GM23338 (cell line): ENCODE measurements at regions not wholly inside any gene's neighbourhood (a gene's known extent, or its start where the extent isn't known, plus 50 kb on each side); places are given as distances from the start of the nearest gene placed in this dataset.

ENCODE experiments used
- ATAC-seq: fragments of 200-7000 bp; cut with Tn5 transposase; 3 replicates; pipeline ENCODE4 v1.9.1; 2020
- DNase-seq: peaks from one replicate; pipeline ENCODE4 v3.0.0-alpha.2; 2015; ENCODE audit warnings: low spot score
- H2AFZ ChIP-seq: fragments of 200-600 bp; sonication (generic); 2 replicates; pipeline ENCODE4 v1.8.0; 2016; ENCODE audit warnings: antibody characterized with exemption, mild to moderate bottlenecking, moderate library complexity
- H3F3A ChIP-seq: fragments of 200-600 bp; sonication (generic); replicated peaks from 2 replicates; pipeline ENCODE4 v1.8.0; 2017; ENCODE audit warnings: antibody characterized with exemption, mixed run types, low read depth
- H3K27ac ChIP-seq: fragments of 200-600 bp; sonication (generic); 2 replicates; pipeline ENCODE4 v1.6.1; 2016; ENCODE audit warnings: low read depth
- H3K27me3 ChIP-seq: fragments of 200-600 bp; sonication (generic); 2 replicates; pipeline ENCODE4 v1.8.0; 2016; ENCODE audit warnings: mild to moderate bottlenecking, mixed run types, moderate library complexity; ENCODE audit not compliant: insufficient read depth
- H3K36me3 ChIP-seq: fragments of 200-600 bp; sonication (generic); 2 replicates; pipeline ENCODE4 v1.8.0; 2016; ENCODE audit warnings: mild to moderate bottlenecking; ENCODE audit not compliant: insufficient read depth
- H3K4me1 ChIP-seq: fragments of 200-600 bp; sonication (generic); 2 replicates; pipeline ENCODE4 v1.8.0; 2016; ENCODE audit warnings: mild to moderate bottlenecking, moderate library complexity; ENCODE audit not compliant: insufficient read depth
- H3K4me2 ChIP-seq: fragments of 200-600 bp; sonication (generic); 2 replicates; pipeline ENCODE4 v1.7.1; 2017; ENCODE audit warnings: mixed run types
- H3K4me3 ChIP-seq: fragments of 200-600 bp; sonication (generic); 2 replicates; pipeline ENCODE4 v1.6.1; 2016; ENCODE audit warnings: mixed run types
- H3K79me2 ChIP-seq: fragments of 200-600 bp; sonication (generic); replicated peaks from 2 replicates; pipeline ENCODE4 v1.8.0; 2017; ENCODE audit warnings: mild to moderate bottlenecking; ENCODE audit not compliant: insufficient read depth
- H3K9me2 ChIP-seq: fragments of 200-600 bp; sonication (generic); 2 replicates; pipeline ENCODE4 v1.8.0; 2017; ENCODE audit not compliant: insufficient read depth
- H4K20me1 ChIP-seq: fragments of 200-600 bp; sonication (generic); replicated peaks from 2 replicates; pipeline ENCODE4 v1.8.0; 2017; ENCODE audit warnings: mild to moderate bottlenecking; ENCODE audit not compliant: insufficient read depth
- H3K27ac Mint-ChIP-seq: 2 replicates; pipeline ENCODE4 v1.8.0; 2020; ENCODE audit warnings: inconsistent platforms, mild to moderate bottlenecking, moderate library complexity, mixed read lengths
- H3K27me3 Mint-ChIP-seq: 3 replicates; pipeline ENCODE4 v1.8.0; 2022; ENCODE audit warnings: low read depth, mild to moderate bottlenecking, moderate library complexity, mixed read lengths, inconsistent platforms; ENCODE audit not compliant: insufficient read depth, poor library complexity
- H3K36me3 Mint-ChIP-seq: 3 replicates; pipeline ENCODE4 v1.8.0; 2021; ENCODE audit warnings: low read depth, mild to moderate bottlenecking, inconsistent platforms, moderate library complexity, mixed read lengths
- H3K4me1 Mint-ChIP-seq: 3 replicates; pipeline ENCODE4 v1.8.0; 2020; ENCODE audit warnings: mild to moderate bottlenecking, inconsistent platforms, mixed read lengths
- H3K4me3 Mint-ChIP-seq: 3 replicates; pipeline ENCODE4 v1.8.0; 2021; ENCODE audit warnings: moderate library complexity, mild to moderate bottlenecking, inconsistent platforms, mixed read lengths
- H3K9me3 Mint-ChIP-seq: 3 replicates; pipeline ENCODE4 v1.8.0; 2020; ENCODE audit warnings: moderate library complexity, mild to moderate bottlenecking, inconsistent platforms, mixed read lengths
- CREB1 ChIP-seq: fragments of 250-450 bp; sonication (Bioruptor Pico); IDR thresholded peaks from 2 replicates; pipeline ENCODE4 v1.5.0; 2020; ENCODE audit warnings: low read depth, mild to moderate bottlenecking, moderate library complexity
- CTCF ChIP-seq, 2 experiments: fragments of 200-600 bp in 1 of 2; sonication (generic) in 1 of 2; conservative IDR thresholded peaks; 2 replicates each; pipeline versions ENCODE4 v1.5.1 to v1.6.1; 2016 to 2017; ENCODE audit warnings: antibody characterized with exemption in 2 of 2, low read depth in 2 of 2, mild to moderate bottlenecking in 2 of 2, moderate library complexity in 1 of 2
- EZH2 ChIP-seq: fragments of 200-600 bp; sonication (generic); IDR thresholded peaks from one replicate; pipeline ENCODE4 v1.8.0; 2017; ENCODE audit warnings: antibody characterized with exemption, mild to moderate bottlenecking, low read depth; ENCODE audit not compliant: unreplicated experiment
- EZH2phosphoT487 ChIP-seq: fragments of 200-600 bp; sonication (generic); IDR thresholded peaks from one replicate; pipeline ENCODE4 v1.8.1; 2018; ENCODE audit warnings: antibody characterized with exemption; ENCODE audit not compliant: unreplicated experiment
- JUNB ChIP-seq: IDR thresholded peaks from one replicate; pipeline ENCODE4 v1.6.1; 2016; ENCODE audit warnings: antibody characterized with exemption; ENCODE audit not compliant: unreplicated experiment
- NANOG ChIP-seq: IDR thresholded peaks from 2 replicates; pipeline ENCODE4 v1.6.1; 2016; ENCODE audit warnings: antibody characterized with exemption, borderline replicate concordance
- POLR2AphosphoS5 ChIP-seq: IDR thresholded peaks from 2 replicates; pipeline ENCODE4 v1.6.1; 2016; ENCODE audit warnings: antibody characterized with exemption, low read depth
- REST ChIP-seq: IDR thresholded peaks from one replicate; pipeline ENCODE4 v1.6.1; 2018; ENCODE audit warnings: antibody characterized with exemption; ENCODE audit not compliant: unreplicated experiment
- STAT1 ChIP-seq: IDR thresholded peaks from one replicate; pipeline ENCODE4 v1.6.1; 2016; ENCODE audit warnings: antibody characterized with exemption; ENCODE audit not compliant: unreplicated experiment
- ZNF114 ChIP-seq: fragments of 250-450 bp; sonication (Bioruptor Pico); IDR thresholded peaks from 2 replicates; pipeline ENCODE4 v1.5.0; 2020; ENCODE audit warnings: mild to moderate bottlenecking, moderate library complexity
- ZNF331 ChIP-seq: fragments of 250-450 bp; sonication (Bioruptor Pico); IDR thresholded peaks from 2 replicates; pipeline ENCODE4 v1.5.0; 2020; ENCODE audit warnings: low read depth, mild to moderate bottlenecking, moderate library complexity
- TF ChIP-seq, protein P1 (sequence below): IDR thresholded peaks from 2 replicates; pipeline ENCODE4 v1.6.1; 2016; ENCODE audit warnings: antibody characterized with exemption
- TF ChIP-seq, protein P2 (sequence below): fragments of 250-450 bp; sonication (Bioruptor Pico); IDR thresholded peaks from 2 replicates; pipeline ENCODE4 v1.5.0; 2020; ENCODE audit warnings: mild to moderate bottlenecking, moderate library complexity

- TF ChIP-seq REST (no peak), EZH2 (no peak), ZNF114 (no peak), CTCF (conservative IDR thresholded peaks at IDR 0.05; ENCODE audit: low read depth in 2 of 2) (no peak), EZH2phosphoT487 (no peak), NANOG (no peak), CREB1 (no peak), STAT1 (no peak), ZNF331 (CRISPR knock-in tag) (no peak), POLR2AphosphoS5 (no peak), JUNB (no peak)
- TF ChIP-seq, protein P1, sequence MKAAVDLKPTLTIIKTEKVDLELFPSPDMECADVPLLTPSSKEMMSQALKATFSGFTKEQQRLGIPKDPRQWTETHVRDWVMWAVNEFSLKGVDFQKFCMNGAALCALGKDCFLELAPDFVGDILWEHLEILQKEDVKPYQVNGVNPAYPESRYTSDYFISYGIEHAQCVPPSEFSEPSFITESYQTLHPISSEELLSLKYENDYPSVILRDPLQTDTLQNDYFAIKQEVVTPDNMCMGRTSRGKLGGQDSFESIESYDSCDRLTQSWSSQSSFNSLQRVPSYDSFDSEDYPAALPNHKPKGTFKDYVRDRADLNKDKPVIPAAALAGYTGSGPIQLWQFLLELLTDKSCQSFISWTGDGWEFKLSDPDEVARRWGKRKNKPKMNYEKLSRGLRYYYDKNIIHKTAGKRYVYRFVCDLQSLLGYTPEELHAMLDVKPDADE, result no peak
- TF ChIP-seq, protein P2, sequence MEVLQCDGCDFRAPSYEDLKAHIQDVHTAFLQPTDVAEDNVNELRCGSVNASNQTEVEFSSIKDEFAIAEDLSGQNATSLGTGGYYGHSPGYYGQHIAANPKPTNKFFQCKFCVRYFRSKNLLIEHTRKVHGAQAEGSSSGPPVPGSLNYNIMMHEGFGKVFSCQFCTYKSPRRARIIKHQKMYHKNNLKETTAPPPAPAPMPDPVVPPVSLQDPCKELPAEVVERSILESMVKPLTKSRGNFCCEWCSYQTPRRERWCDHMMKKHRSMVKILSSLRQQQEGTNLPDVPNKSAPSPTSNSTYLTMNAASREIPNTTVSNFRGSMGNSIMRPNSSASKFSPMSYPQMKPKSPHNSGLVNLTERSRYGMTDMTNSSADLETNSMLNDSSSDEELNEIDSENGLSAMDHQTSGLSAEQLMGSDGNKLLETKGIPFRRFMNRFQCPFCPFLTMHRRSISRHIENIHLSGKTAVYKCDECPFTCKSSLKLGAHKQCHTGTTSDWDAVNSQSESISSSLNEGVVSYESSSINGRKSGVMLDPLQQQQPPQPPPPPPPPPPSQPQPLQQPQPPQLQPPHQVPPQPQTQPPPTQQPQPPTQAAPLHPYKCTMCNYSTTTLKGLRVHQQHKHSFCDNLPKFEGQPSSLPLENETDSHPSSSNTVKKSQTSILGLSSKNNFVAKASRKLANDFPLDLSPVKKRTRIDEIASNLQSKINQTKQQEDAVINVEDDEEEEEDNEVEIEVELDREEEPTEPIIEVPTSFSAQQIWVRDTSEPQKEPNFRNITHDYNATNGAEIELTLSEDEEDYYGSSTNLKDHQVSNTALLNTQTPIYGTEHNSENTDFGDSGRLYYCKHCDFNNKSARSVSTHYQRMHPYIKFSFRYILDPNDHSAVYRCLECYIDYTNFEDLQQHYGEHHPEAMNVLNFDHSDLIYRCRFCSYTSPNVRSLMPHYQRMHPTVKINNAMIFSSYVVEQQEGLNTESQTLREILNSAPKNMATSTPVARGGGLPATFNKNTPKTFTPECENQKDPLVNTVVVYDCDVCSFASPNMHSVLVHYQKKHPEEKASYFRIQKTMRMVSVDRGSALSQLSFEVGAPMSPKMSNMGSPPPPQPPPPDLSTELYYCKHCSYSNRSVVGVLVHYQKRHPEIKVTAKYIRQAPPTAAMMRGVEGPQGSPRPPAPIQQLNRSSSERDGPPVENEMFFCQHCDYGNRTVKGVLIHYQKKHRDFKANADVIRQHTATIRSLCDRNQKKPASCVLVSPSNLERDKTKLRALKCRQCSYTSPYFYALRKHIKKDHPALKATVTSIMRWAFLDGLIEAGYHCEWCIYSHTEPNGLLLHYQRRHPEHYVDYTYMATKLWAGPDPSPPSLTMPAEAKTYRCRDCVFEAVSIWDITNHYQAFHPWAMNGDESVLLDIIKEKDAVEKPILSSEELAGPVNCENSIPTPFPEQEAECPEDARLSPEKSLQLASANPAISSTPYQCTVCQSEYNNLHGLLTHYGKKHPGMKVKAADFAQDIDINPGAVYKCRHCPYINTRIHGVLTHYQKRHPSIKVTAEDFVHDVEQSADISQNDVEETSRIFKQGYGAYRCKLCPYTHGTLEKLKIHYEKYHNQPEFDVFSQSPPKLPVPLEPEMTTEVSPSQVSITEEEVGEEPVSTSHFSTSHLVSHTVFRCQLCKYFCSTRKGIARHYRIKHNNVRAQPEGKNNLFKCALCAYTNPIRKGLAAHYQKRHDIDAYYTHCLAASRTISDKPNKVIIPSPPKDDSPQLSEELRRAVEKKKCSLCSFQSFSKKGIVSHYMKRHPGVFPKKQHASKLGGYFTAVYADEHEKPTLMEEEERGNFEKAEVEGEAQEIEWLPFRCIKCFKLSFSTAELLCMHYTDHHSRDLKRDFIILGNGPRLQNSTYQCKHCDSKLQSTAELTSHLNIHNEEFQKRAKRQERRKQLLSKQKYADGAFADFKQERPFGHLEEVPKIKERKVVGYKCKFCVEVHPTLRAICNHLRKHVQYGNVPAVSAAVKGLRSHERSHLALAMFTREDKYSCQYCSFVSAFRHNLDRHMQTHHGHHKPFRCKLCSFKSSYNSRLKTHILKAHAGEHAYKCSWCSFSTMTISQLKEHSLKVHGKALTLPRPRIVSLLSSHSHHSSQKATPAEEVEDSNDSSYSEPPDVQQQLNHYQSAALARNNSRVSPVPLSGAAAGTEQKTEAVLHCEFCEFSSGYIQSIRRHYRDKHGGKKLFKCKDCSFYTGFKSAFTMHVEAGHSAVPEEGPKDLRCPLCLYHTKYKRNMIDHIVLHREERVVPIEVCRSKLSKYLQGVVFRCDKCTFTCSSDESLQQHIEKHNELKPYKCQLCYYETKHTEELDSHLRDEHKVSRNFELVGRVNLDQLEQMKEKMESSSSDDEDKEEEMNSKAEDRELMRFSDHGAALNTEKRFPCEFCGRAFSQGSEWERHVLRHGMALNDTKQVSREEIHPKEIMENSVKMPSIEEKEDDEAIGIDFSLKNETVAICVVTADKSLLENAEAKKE (CRISPR knock-in tag), result no peak
- Mint-ChIP-seq H3K27me3 (no peaks in the 10 kb centered on the region), H3K9me3 (no peaks in the 10 kb centered on the region), H3K27ac (no peak overlapping the region), H3K36me3 (no peaks in the 10 kb centered on the region), H3K4me3 (no peak overlapping the region), H3K4me1 (peaks cover 8% of the 10 kb centered on the region)
- Histone ChIP-seq H3K4me1 (peaks cover 9% of the 10 kb centered on the region), H3K27me3 (no peaks in the 10 kb centered on the region), H3K27ac (no peak overlapping the region), H2AFZ (no peak overlapping the region), H3K4me2 (no peak overlapping the region), H3K9me2 (no peaks in the 10 kb centered on the region; the same call in 1 of the 2 replicates), H3K36me3 (no peaks in the 10 kb centered on the region), H3F3A (no peaks in the 10 kb centered on the region), H4K20me1 (no peaks in the 10 kb centered on the region), H3K4me3 (no peak overlapping the region), H3K79me2 (no peaks in the 10 kb centered on the region)
- ATAC-seq (no peak), DNase-seq (no peak)
Observed at GRCh38 chr2:164420787-164421186, 200.5 kb downstream of the GRB14 start.
